Lower leg skin (tissue), 3 donors: ENCODE measurements at regions not wholly inside any gene's neighbourhood (a gene's known extent, or its start where the extent isn't known, plus 50 kb on each side); places are given as distances from the start of the nearest gene placed in this dataset.

Source experiments
- CTCF ChIP-seq, 3 donors: fragments of 450-650 bp; IDR thresholded peaks; one replicate each; pipeline ENCODE4 v1.5.1; 2016; ENCODE audit warnings: antibody characterized with exemption in 3 of 3, mild to moderate bottlenecking in 3 of 3, moderate library complexity in 2 of 3
- POLR2A ChIP-seq, 2 donors: fragments of 450-650 bp; IDR thresholded peaks; one replicate each; pipeline ENCODE4 v1.6.1; 2016 to 2017; ENCODE audit warnings: antibody characterized with exemption in 2 of 2, mild to moderate bottlenecking in 1 of 2, moderate library complexity in 1 of 2

GRCh38 chr18:25815659-25816058 lies 274.8 kb downstream of the SS18 start:
- TF ChIP-seq CTCF (IDR thresholded peaks at IDR 0.05) (no peak), POLR2A (IDR thresholded peaks at IDR 0.05) (no peak)
